H1 (cell line): ENCODE measurements at regions not wholly inside any gene's neighbourhood (a gene's known extent, or its start where the extent isn't known, plus 50 kb on each side); places are given as distances from the start of the nearest gene placed in this dataset.

Source experiments
- CTCF ChIA-PET: fragments of 300-600 bp; sonication (Branson Sonifier 250); formaldehyde crosslinking; loops from one replicate; lab custom pipeline; 2021; ENCODE audit not compliant: partially characterized antibody; lab: Charles Lee
- POLR2A ChIA-PET: fragments of 300-600 bp; sonication (Branson Sonifier 250); formaldehyde crosslinking; loops from one replicate; lab custom pipeline; 2021; ENCODE audit warnings: inconsistent platforms; ENCODE audit not compliant: partially characterized antibody; lab: Charles Lee
- DNase-seq, 2 experiments: peaks; one replicate each; pipeline versions ENCODE4 v3.0.0 to v3.0.0-alpha.2; 2010 to 2022; ENCODE audit warnings: low spot score in 2 of 2, low read depth in 1 of 2, mixed read lengths in 1 of 2
- FAIRE-seq: peaks from 2 replicates; lab custom pipeline; 2011; peaks lifted over from hg19 to GRCh38; lab: Jason Lieb, UNC
- H2AFZ ChIP-seq: 2 replicates; pipeline ENCODE4 v1.8.1; 2012; ENCODE audit warnings: low read length, inconsistent platforms
- H2AK5ac ChIP-seq: 2 replicates; pipeline ENCODE4 v1.6.1; 2013; ENCODE audit warnings: low read depth, low read length
- H2BK120ac ChIP-seq: replicated peaks from 2 replicates; pipeline ENCODE3; 2013; ENCODE audit warnings: low read depth, low read length, inconsistent platforms
- H2BK12ac ChIP-seq: 2 replicates; pipeline ENCODE4 v1.6.1; 2013; ENCODE audit warnings: low read depth, low read length
- H2BK15ac ChIP-seq: 2 replicates; pipeline ENCODE4 v1.6.1; 2013; ENCODE audit warnings: low read length
- H2BK20ac ChIP-seq: 2 replicates; pipeline ENCODE4 v1.6.1; 2013; ENCODE audit warnings: low read length
- H2BK5ac ChIP-seq: 2 replicates; pipeline ENCODE4 v1.6.1; 2013; ENCODE audit warnings: low read depth, low read length
- H3K14ac ChIP-seq: 2 replicates; pipeline ENCODE4 v1.6.1; 2013; ENCODE audit warnings: inconsistent platforms; ENCODE audit not compliant: insufficient read length
- H3K18ac ChIP-seq: 2 replicates; pipeline ENCODE4 v1.6.1; 2013; ENCODE audit warnings: low read length; ENCODE audit errors: extremely low read depth
- H3K23ac ChIP-seq: 2 replicates; pipeline ENCODE4 v1.6.1; 2013; ENCODE audit warnings: inconsistent platforms; ENCODE audit not compliant: insufficient read length
- H3K23me2 ChIP-seq: 2 replicates; pipeline ENCODE4 v1.6.1; 2013; ENCODE audit warnings: low read depth, low read length
- H3K27ac ChIP-seq: 2 replicates; pipeline ENCODE4 v1.6.1; 2011; ENCODE audit warnings: low read depth, low read length, inconsistent platforms
- H3K27me3 ChIP-seq, 4 experiments: replicated peaks in 1 of 4; 1 replicate in 1 of 4; 2 replicates in 3 of 4; pipeline versions ENCODE4 v1.6.1 to v1.8.1; 2011 to 2013; ENCODE audit warnings: low read length in 3 of 4, mild to moderate bottlenecking in 3 of 4, inconsistent platforms in 2 of 4, mixed read lengths in 2 of 4, moderate library complexity in 1 of 4; ENCODE audit not compliant: control insufficient read depth in 3 of 4, insufficient read depth in 3 of 4; ENCODE audit errors: extremely low read depth in 1 of 4
- H3K36me3 ChIP-seq, 4 experiments: 2 replicates each; pipeline versions ENCODE4 v1.6.1 to v1.8.1; 2011 to 2013; ENCODE audit warnings: mild to moderate bottlenecking in 4 of 4, low read length in 3 of 4, moderate library complexity in 2 of 4, control low read depth in 1 of 4, inconsistent platforms in 1 of 4; ENCODE audit not compliant: insufficient read depth in 4 of 4, control insufficient read depth in 2 of 4
- H3K4ac ChIP-seq: replicated peaks from 2 replicates; pipeline ENCODE3; 2013; ENCODE audit warnings: low read length, low read depth, mixed read lengths, inconsistent platforms; ENCODE audit not compliant: insufficient read length
- H3K4me1 ChIP-seq, 4 experiments: replicated peaks in 1 of 4; 1 replicate in 1 of 4; 2 replicates in 3 of 4; pipeline versions ENCODE4 v1.6.1 to v1.8.1; 2011 to 2013; ENCODE audit warnings: low read length in 3 of 4, inconsistent platforms in 2 of 4, mixed read lengths in 1 of 4; ENCODE audit not compliant: insufficient read depth in 4 of 4, control insufficient read depth in 3 of 4
- H3K4me2 ChIP-seq, 2 experiments: 2 replicates each; pipeline versions ENCODE4 v1.6.1 to v1.8.1; 2011 to 2013; ENCODE audit warnings: low read depth in 2 of 2, low read length in 2 of 2, control low read depth in 1 of 2, inconsistent platforms in 1 of 2, mild to moderate bottlenecking in 1 of 2; ENCODE audit not compliant: insufficient read depth in 1 of 2
- H3K4me3 ChIP-seq, 4 experiments: fragments of 200-600, 300-600 bp in 1 of 4; sonication (generic), shearing (Covaris generic), sonication (Bioruptor Twin) in 1 of 4; 2 replicates each; pipeline versions ENCODE4 v1.5.1 to v1.8.1; 2011 to 2016; ENCODE audit warnings: low read length in 4 of 4, low read depth in 3 of 4, control low read depth in 2 of 4, inconsistent platforms in 2 of 4, mild to moderate bottlenecking in 2 of 4, mixed read lengths in 1 of 4, moderate library complexity in 1 of 4; ENCODE audit not compliant: insufficient read depth in 2 of 4; ENCODE audit errors: extremely low read depth in 1 of 4
- H3K56ac ChIP-seq: replicated peaks from 2 replicates; pipeline ENCODE3; 2013; ENCODE audit warnings: low read depth, mild to moderate bottlenecking, mixed read lengths, low read length, inconsistent platforms; ENCODE audit not compliant: insufficient read length
- H3K79me1 ChIP-seq: 2 replicates; pipeline ENCODE4 v1.6.1; 2013; ENCODE audit warnings: low read depth, low read length, control low read depth
- H3K79me2 ChIP-seq, 2 experiments: 2 replicates each; pipeline versions ENCODE4 v1.6.1 to v1.8.1; 2012 to 2013; ENCODE audit warnings: low read length in 2 of 2, mild to moderate bottlenecking in 2 of 2, inconsistent platforms in 1 of 2; ENCODE audit not compliant: insufficient read depth in 2 of 2, control insufficient read depth in 1 of 2
- H3K9ac ChIP-seq, 4 experiments: replicated peaks in 1 of 4; 1 replicate in 1 of 4; 2 replicates in 3 of 4; pipeline versions ENCODE4 v1.6.1 to v1.8.1; 2011 to 2013; ENCODE audit warnings: low read depth in 3 of 4, low read length in 3 of 4, control low read depth in 2 of 4, mild to moderate bottlenecking in 2 of 4, moderate library complexity in 2 of 4, inconsistent platforms in 1 of 4; ENCODE audit errors: extremely low read depth in 1 of 4
- H3K9me3 ChIP-seq, 2 experiments: 2 replicates each; pipeline versions ENCODE4 v1.6.1 to v1.8.1; 2012 to 2013; ENCODE audit warnings: mild to moderate bottlenecking in 2 of 2, moderate library complexity in 2 of 2, control low read depth in 1 of 2, inconsistent platforms in 1 of 2, low read depth in 1 of 2, low read length in 1 of 2, mixed read lengths in 1 of 2; ENCODE audit not compliant: insufficient read depth in 2 of 2
- H4K20me1 ChIP-seq, 2 experiments: replicated peaks in 1 of 2; 2 replicates each; pipeline versions ENCODE3 to v1.8.1; 2011 to 2013; ENCODE audit warnings: inconsistent platforms in 2 of 2, low read length in 2 of 2, mild to moderate bottlenecking in 1 of 2; ENCODE audit not compliant: insufficient read depth in 2 of 2, control insufficient read depth in 1 of 2
- H4K5ac ChIP-seq: 2 replicates; pipeline ENCODE4 v1.6.1; 2013; ENCODE audit warnings: low read length, low read depth, mixed read lengths, inconsistent platforms; ENCODE audit not compliant: insufficient read length
- H4K8ac ChIP-seq: 2 replicates; pipeline ENCODE4 v1.8.0; 2013; ENCODE audit warnings: mild to moderate bottlenecking, moderate library complexity, low read length, inconsistent platforms; ENCODE audit not compliant: insufficient read depth; ENCODE audit errors: extremely low read depth
- H4K91ac ChIP-seq: replicated peaks from 2 replicates; pipeline ENCODE3; 2013; ENCODE audit warnings: low read length, mixed read lengths, inconsistent platforms; ENCODE audit not compliant: insufficient read length
- BCL11A ChIP-seq, 2 experiments: IDR thresholded peaks; one replicate each; pipeline ENCODE4 v1.6.1; 2011; ENCODE audit warnings: low read depth in 2 of 2, low read length in 2 of 2, mild to moderate bottlenecking in 2 of 2
- KDM1A ChIP-seq: fragments of 200-600, 300-600 bp; sonication (generic); IDR thresholded peaks from 2 replicates; pipeline ENCODE4 v1.7.1; 2016; ENCODE audit warnings: mild to moderate bottlenecking, low read length, borderline replicate concordance
- TAF1 ChIP-seq: IDR thresholded peaks from 2 replicates; pipeline ENCODE4 v1.6.1; 2011; ENCODE audit warnings: mild to moderate bottlenecking, low read depth, low read length
- WGBS, 2 experiments: shearing (Covaris generic) in 1 of 2; methylation state at CpG; one replicate each; pipeline versions ENCODE4 v1.1.6 to v1.1.7; 2013 to 2015; ENCODE audit warnings: low lambda C conversion rate in 2 of 2, mixed read lengths in 2 of 2, inconsistent platforms in 1 of 2, low coverage in 1 of 2, missing lambda C conversion rate in 1 of 2; ENCODE audit not compliant: insufficient replicate concordance in 2 of 2, insufficient coverage in 1 of 2, insufficient read length in 1 of 2; ENCODE audit errors: extremely low coverage in 1 of 2, missing lambda C conversion rate in 1 of 2; 5-methylcytosine and 5-hydroxymethylcytosine counted together

DNA sequence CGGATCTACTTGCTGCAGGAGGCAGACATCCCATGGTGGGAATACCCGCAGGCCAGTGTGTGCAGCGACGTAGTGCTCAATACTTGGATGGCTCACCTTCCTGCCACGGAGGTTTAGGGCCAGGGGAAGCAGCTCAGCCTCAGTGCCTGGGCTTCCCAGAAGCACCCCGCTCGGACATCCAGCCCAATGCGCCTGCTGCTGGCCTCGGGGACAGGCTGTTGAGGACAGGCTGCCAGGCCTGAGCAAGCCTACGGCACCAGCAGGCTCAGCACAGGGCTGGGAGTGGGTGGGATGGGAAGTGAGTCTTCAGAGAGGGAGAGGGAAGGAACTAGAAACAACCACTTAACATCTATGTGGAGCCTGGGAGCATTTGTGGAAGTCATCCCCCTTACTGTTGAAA, 441.3 kb upstream of the MGMT start:
- Histone ChIP-seq H3K4ac (no peak overlapping the region), H3K23ac (no peak overlapping the region), H3K9me3 (no peaks in the 10 kb centered on the region), H3K27me3 (no peaks in the 10 kb centered on the region), H2AFZ (peak overlapping the region; percentile 46; the same call in 1 of the 2 replicates), H2BK5ac (no peak overlapping the region), H3K4me1 (peaks cover 0 to 12% (median 9%) of the 10 kb centered on the region in 4 experiments; a peak in 5 of 7 replicates), H4K20me1 (no peaks in the 10 kb centered on the region), H4K91ac (peak overlapping the region; percentile 52), H3K36me3 (no peaks in the 10 kb centered on the region), H3K56ac (no peak overlapping the region), H2BK15ac (no peak overlapping the region), H3K14ac (no peak overlapping the region), H3K23me2 (no peaks in the 10 kb centered on the region), H3K18ac (peak overlapping the region; percentile 60), H3K79me2 (no peaks in the 10 kb centered on the region), H3K4me2 (no peak overlapping the region), H2AK5ac (no peak overlapping the region), H2BK12ac (0 out of 2 replicates have a peak overlapping the region, but pooled peaks have one; percentile 19), H4K8ac (peak overlapping the region; percentile 54; the same call in 1 of the 2 replicates), H4K5ac (no peak overlapping the region), H3K4me3 (no peak overlapping the region), H2BK20ac (no peak overlapping the region), H3K9ac (no peak overlapping the region), H2BK120ac (no peak overlapping the region), H3K27ac (no peak overlapping the region), H3K79me1 (no peaks in the 10 kb centered on the region)
- TF ChIP-seq BCL11A (IDR thresholded peaks at IDR 0.05; ENCODE audit: low read depth in 2 of 2, low read length in 2 of 2) (no peak), KDM1A (no peak), TAF1 (no peak)
- no peak for DNase-seq
- no peak for FAIRE-seq
- CTCF ChIA-PET = no interaction called here
- POLR2A ChIA-PET = no interaction called here
- 78% methylated on average over 9 of the region's 10 CpGs; no CpG with 5 or more reads in 1 of the 2 experiments for WGBS, 2 experiments
